H1 (cell line): ENCODE measurements at regions not wholly inside any gene's neighbourhood (a gene's known extent, or its start where the extent isn't known, plus 50 kb on each side); places are given as distances from the start of the nearest gene placed in this dataset.
A peak's percentile ranks its signal among the peaks of the same experiment; 100 is the strongest.

ENCODE experiments used
- ASH2L ChIP-seq: fragments of 200-600, 300-600 bp; sonication (generic); IDR thresholded peaks from one replicate; pipeline ENCODE4 v1.7.1; 2017; ENCODE audit warnings: low read length
- CHD1 ChIP-seq: IDR thresholded peaks from 2 replicates; pipeline ENCODE4 v1.6.1; 2012; ENCODE audit warnings: low read depth, low read length, improper control_type of control experiment
- CTCF ChIP-seq, 3 experiments: IDR thresholded peaks; 1 replicate in 2 of 3; 2 replicates in 1 of 3; pipeline versions ENCODE4 v1.5.1 to v1.6.1; 2011; ENCODE audit warnings: low read length in 3 of 3, mild to moderate bottlenecking in 3 of 3, inconsistent platforms in 2 of 3, low read depth in 1 of 3, moderate library complexity in 1 of 3; ENCODE audit not compliant: insufficient read depth in 1 of 3; ENCODE audit errors: control extremely low read depth in 1 of 3
- EP300 ChIP-seq, 2 experiments: IDR thresholded peaks; 1 replicate in 1 of 2; 2 replicates in 1 of 2; pipeline ENCODE4 v1.6.1; 2011 to 2012; ENCODE audit warnings: low read depth in 2 of 2, low read length in 2 of 2, mild to moderate bottlenecking in 2 of 2, borderline replicate concordance in 1 of 2, inconsistent platforms in 1 of 2, moderate library complexity in 1 of 2
- HDAC2 ChIP-seq, 2 experiments: fragments of 300-600 bp in 1 of 2; sonication (generic) in 1 of 2; IDR thresholded peaks; 2 replicates each; pipeline ENCODE4 v1.6.1; 2011 to 2012; ENCODE audit warnings: low read depth in 2 of 2, low read length in 2 of 2, mild to moderate bottlenecking in 2 of 2, moderate library complexity in 2 of 2, borderline replicate concordance in 1 of 2, inconsistent platforms in 1 of 2
- JUND ChIP-seq: IDR thresholded peaks from 2 replicates; pipeline ENCODE4 v1.6.1; 2011; ENCODE audit warnings: mild to moderate bottlenecking, improper control_type of control experiment, low read length
- NANOG ChIP-seq: IDR thresholded peaks from 2 replicates; pipeline ENCODE4 v1.6.1; 2011; ENCODE audit warnings: low read length, low read depth, mild to moderate bottlenecking, inconsistent platforms; ENCODE audit not compliant: insufficient read depth, poor library complexity, severe bottlenecking
- PHF8 ChIP-seq: fragments of 200-600 bp; sonication (generic); conservative IDR thresholded peaks from 2 replicates; pipeline ENCODE4 v1.7.1; 2012; ENCODE audit warnings: low read depth, mild to moderate bottlenecking, inconsistent platforms, low read length, moderate library complexity
- POLR2A ChIP-seq, 2 experiments: IDR thresholded peaks; 1 replicate in 1 of 2; 2 replicates in 1 of 2; pipeline ENCODE4 v1.6.1; 2011; ENCODE audit warnings: low read depth in 2 of 2, low read length in 2 of 2, mild to moderate bottlenecking in 2 of 2; ENCODE audit errors: control extremely low read depth in 1 of 2
- POU5F1 ChIP-seq: IDR thresholded peaks from 2 replicates; pipeline ENCODE4 v1.6.1; 2011; ENCODE audit warnings: low read depth, mild to moderate bottlenecking, low read length, moderate library complexity
- RFX5 ChIP-seq: IDR thresholded peaks from 2 replicates; pipeline ENCODE4 v1.6.1; 2011; ENCODE audit warnings: low read depth, low read length, improper control_type of control experiment, borderline replicate concordance
- SIX5 ChIP-seq: IDR thresholded peaks from 2 replicates; pipeline ENCODE4 v1.6.1; 2011; ENCODE audit warnings: mild to moderate bottlenecking, low read depth, low read length
- SP2 ChIP-seq: IDR thresholded peaks from 2 replicates; pipeline ENCODE4 v1.6.1; 2012; ENCODE audit warnings: mild to moderate bottlenecking, low read length, inconsistent platforms
- SRF ChIP-seq: IDR thresholded peaks from 2 replicates; pipeline ENCODE4 v1.6.1; 2011; ENCODE audit warnings: mild to moderate bottlenecking, low read depth, low read length, moderate library complexity
- TBP ChIP-seq: IDR thresholded peaks from 2 replicates; pipeline ENCODE4 v1.6.1; 2011; ENCODE audit warnings: low read depth, low read length, improper control_type of control experiment
- TCF12 ChIP-seq: IDR thresholded peaks from 2 replicates; pipeline ENCODE4 v1.6.1; 2011; ENCODE audit warnings: low read depth, mild to moderate bottlenecking, low read length
- TEAD4 ChIP-seq: IDR thresholded peaks from 2 replicates; pipeline ENCODE4 v1.6.1; 2012; ENCODE audit warnings: low read depth, low read length, inconsistent platforms, mixed read lengths

- TF ChIP-seq POLR2A (IDR thresholded peaks at IDR 0.05; ENCODE audit: control extremely low read depth in 1 of 2, low read depth in 2 of 2, low read length in 2 of 2), result peak in 1 of 2 experiments; percentile 76; a peak in 2 of 3 replicates
- no peak for TF ChIP-seq CHD1
- TF ChIP-seq TEAD4, result peak; percentile 40; the same call in 1 of the 2 replicates
- no peak; the same call in 1 of the 2 replicates for TF ChIP-seq TBP
- TF ChIP-seq EP300 (IDR thresholded peaks at IDR 0.05; ENCODE audit: borderline replicate concordance in 1 of 2, low read depth in 2 of 2, low read length in 2 of 2), result peak in 1 of 2 experiments; percentile 77; a peak in 1 of 3 replicates
- no peak for TF ChIP-seq SP2
- no peak for TF ChIP-seq SIX5
- TF ChIP-seq CTCF (IDR thresholded peaks at IDR 0.05; ENCODE audit: control extremely low read depth in 1 of 3, insufficient read depth in 1 of 3, low read depth in 1 of 3, low read length in 3 of 3), result peak in 2 of 3 experiments; percentile 48 to 64; a peak in 3 of 4 replicates
- 0 out of 2 replicates have a peak, but pooled peaks have one; percentile 69 for TF ChIP-seq TCF12
- TF ChIP-seq JUND, result no peak
- no peak for TF ChIP-seq PHF8
- TF ChIP-seq RFX5, result no peak
- no peak for TF ChIP-seq NANOG
- 0 out of 4 replicates have a peak, but pooled peaks of 1 of the 2 experiments have one; percentile 26 for TF ChIP-seq HDAC2 (IDR thresholded peaks at IDR 0.05; ENCODE audit: borderline replicate concordance in 1 of 2, low read depth in 2 of 2, low read length in 2 of 2)
- peak; percentile 96 for TF ChIP-seq ASH2L
- peak; percentile 50; the same call in 1 of the 2 replicates for TF ChIP-seq SRF
- TF ChIP-seq POU5F1, result no peak
These were observed 170.6 kb downstream of the LY86 start (continued) for GRCh38 chr6:6758915-6759654.
